HEK293 (cell line): ENCODE measurements at regions not wholly inside any gene's neighbourhood (a gene's known extent, or its start where the extent isn't known, plus 50 kb on each side); places are given as distances from the start of the nearest gene placed in this dataset.

Source experiments
- CTCF ChIA-PET: fragments of 350-600 bp; formaldehyde crosslinking; extraction: SDS; loops from one replicate; lab custom pipeline; 2021; ENCODE audit warnings: antibody characterized with exemption; lab: Yijun Ruan, JAX
- POLR2A ChIA-PET: fragments of 300-600 bp; formaldehyde crosslinking; extraction: SDS; loops from one replicate; lab custom pipeline; 2020; ENCODE audit warnings: antibody characterized with exemption, inconsistent platforms; lab: Yijun Ruan, JAX
- H3K27ac ChIP-seq: fragments of 200-500 bp; sonication (Bioruptor generic); 2 replicates; pipeline ENCODE4 v1.5.1; 2014; ENCODE audit warnings: low read depth, low read length, control low read depth, inconsistent platforms; ENCODE audit errors: extremely low read depth
- H3K36me3 ChIP-seq, 2 experiments: fragments of 200-500 bp in 1 of 2; sonication (Bioruptor generic) in 1 of 2; 1 replicate in 1 of 2; 2 replicates in 1 of 2; pipeline ENCODE4 v1.5.1; 2014 to 2017; ENCODE audit warnings: inconsistent platforms in 2 of 2, low read length in 2 of 2; ENCODE audit not compliant: control insufficient read depth in 2 of 2, insufficient read depth in 1 of 2
- H3K4me1 ChIP-seq: fragments of 200-500 bp; sonication (Bioruptor generic); 2 replicates; pipeline ENCODE4 v1.5.1; 2014; ENCODE audit warnings: mild to moderate bottlenecking, low read length, inconsistent platforms; ENCODE audit not compliant: control insufficient read depth, insufficient read depth
- H3K4me3 ChIP-seq: 2 replicates; pipeline ENCODE4 v1.5.1; 2011; ENCODE audit warnings: low read depth, mild to moderate bottlenecking, control low read depth, low read length, moderate library complexity
- H3K9me3 ChIP-seq: fragments of 200-500 bp; sonication (Bioruptor generic); 2 replicates; pipeline ENCODE4 v1.5.1; 2014; ENCODE audit warnings: low read depth, low read length, inconsistent platforms; ENCODE audit not compliant: control insufficient read depth, insufficient read depth
- BCL6B ChIP-seq: fragments of 450-650 bp; formaldehyde crosslinking; IDR thresholded peaks from 2 replicates; pipeline ENCODE4 v1.5.1; 2017; ENCODE audit warnings: missing biosample characterization, missing genetic modification characterization
- CTCF ChIP-seq: fragments of 450-650 bp; formaldehyde crosslinking; IDR thresholded peaks from 2 replicates; pipeline ENCODE4 v1.5.1; 2016; ENCODE audit warnings: missing biosample characterization, missing genetic modification characterization
- EGR2 ChIP-seq: fragments of 450-650 bp; formaldehyde crosslinking; IDR thresholded peaks from 2 replicates; pipeline ENCODE4 v1.5.1; 2016; ENCODE audit warnings: low read depth, missing biosample characterization, missing genetic modification characterization
- FEZF1 ChIP-seq: fragments of 450-650 bp; formaldehyde crosslinking; IDR thresholded peaks from 2 replicates; pipeline ENCODE4 v1.5.1; 2016; ENCODE audit warnings: missing biosample characterization, missing genetic modification characterization
- HOXC10 ChIP-seq: sonication (generic); formaldehyde crosslinking; IDR thresholded peaks from 2 replicates; pipeline ENCODE4 v1.8.1; 2023; ENCODE audit warnings: mild to moderate bottlenecking, missing genetic modification reagents
- IKZF3 ChIP-seq: fragments of 450-650 bp; IDR thresholded peaks from 2 replicates; pipeline ENCODE4 v1.5.0; 2018; ENCODE audit warnings: missing biosample characterization, mild to moderate bottlenecking, missing genetic modification characterization, moderate library complexity
- MZF1 ChIP-seq: fragments of 450-650 bp; formaldehyde crosslinking; IDR thresholded peaks from 2 replicates; pipeline ENCODE4 v1.5.1; 2017; ENCODE audit warnings: missing biosample characterization, missing genetic modification characterization, borderline replicate concordance
- REST ChIP-seq: fragments of 450-650 bp; formaldehyde crosslinking; IDR thresholded peaks from 2 replicates; pipeline ENCODE4 v1.5.1; 2016; ENCODE audit warnings: missing biosample characterization, missing genetic modification characterization
- SETDB1 ChIP-seq: IDR thresholded peaks from one replicate; pipeline ENCODE4 v1.6.1; 2017; ENCODE audit warnings: mild to moderate bottlenecking, low read length, moderate library complexity, mixed read lengths; ENCODE audit not compliant: insufficient read length
- ZBTB21 ChIP-seq: fragments of 450-650 bp; formaldehyde crosslinking; IDR thresholded peaks from 2 replicates; pipeline ENCODE4 v1.5.1; 2017; ENCODE audit warnings: missing biosample characterization, missing genetic modification characterization
- ZBTB44 ChIP-seq: fragments of 450-650 bp; IDR thresholded peaks from 2 replicates; pipeline ENCODE4 v1.5.1; 2018; ENCODE audit warnings: missing biosample characterization, mild to moderate bottlenecking, missing genetic modification characterization
- ZNF10 ChIP-seq: fragments of 450-650 bp; formaldehyde crosslinking; IDR thresholded peaks from 2 replicates; pipeline ENCODE4 v1.5.1; 2017; ENCODE audit warnings: missing biosample characterization, missing genetic modification characterization
- ZNF133 ChIP-seq: fragments of 450-650 bp; formaldehyde crosslinking; IDR thresholded peaks from 2 replicates; pipeline ENCODE4 v1.5.1; 2016; ENCODE audit warnings: missing biosample characterization, missing genetic modification characterization
- ZNF148 ChIP-seq: fragments of 450-650 bp; formaldehyde crosslinking; IDR thresholded peaks from 2 replicates; pipeline ENCODE4 v1.5.0; 2017; ENCODE audit warnings: missing biosample characterization, missing genetic modification characterization, borderline replicate concordance
- ZNF221 ChIP-seq: fragments of 450-650 bp; formaldehyde crosslinking; IDR thresholded peaks from 2 replicates; pipeline ENCODE4 v1.5.1; 2017; ENCODE audit warnings: missing biosample characterization, missing genetic modification characterization, borderline replicate concordance
- ZNF239 ChIP-seq: fragments of 450-650 bp; formaldehyde crosslinking; IDR thresholded peaks from 2 replicates; pipeline ENCODE4 v1.5.1; 2016; ENCODE audit warnings: missing biosample characterization, missing genetic modification characterization
- ZNF366 ChIP-seq: fragments of 450-650 bp; formaldehyde crosslinking; conservative IDR thresholded peaks from 2 replicates; pipeline ENCODE4 v1.5.1; 2016; ENCODE audit warnings: missing biosample characterization, missing genetic modification characterization
- ZNF37A ChIP-seq: fragments of 450-650 bp; IDR thresholded peaks from 2 replicates; pipeline ENCODE4 v1.5.1; 2018; ENCODE audit warnings: missing biosample characterization, missing genetic modification characterization
- ZNF48 ChIP-seq: fragments of 450-650 bp; formaldehyde crosslinking; IDR thresholded peaks from 2 replicates; pipeline ENCODE4 v1.5.1; 2016; ENCODE audit warnings: missing biosample characterization, missing genetic modification characterization
- ZNF514 ChIP-seq: fragments of 450-650 bp; formaldehyde crosslinking; IDR thresholded peaks from 2 replicates; pipeline ENCODE4 v1.5.1; 2016; ENCODE audit warnings: missing biosample characterization, missing genetic modification characterization
- ZNF548 ChIP-seq: fragments of 450-650 bp; formaldehyde crosslinking; IDR thresholded peaks from 2 replicates; pipeline ENCODE4 v1.5.1; 2016; ENCODE audit warnings: missing biosample characterization, missing genetic modification characterization
- ZNF571 ChIP-seq: fragments of 450-650 bp; formaldehyde crosslinking; IDR thresholded peaks from 2 replicates; pipeline ENCODE4 v1.5.0; 2017; ENCODE audit warnings: missing biosample characterization, missing genetic modification characterization
- ZNF664 ChIP-seq: fragments of 450-650 bp; formaldehyde crosslinking; IDR thresholded peaks from 2 replicates; pipeline ENCODE4 v1.5.1; 2016; ENCODE audit warnings: missing biosample characterization, missing genetic modification characterization
- ZSCAN16 ChIP-seq: fragments of 450-650 bp; formaldehyde crosslinking; IDR thresholded peaks from 2 replicates; pipeline ENCODE4 v1.5.1; 2016; ENCODE audit warnings: missing biosample characterization, missing genetic modification characterization

- TF ChIP-seq ZNF48 (tag by site-specific recombination): no peak
These were observed 70.1 kb upstream of the HCCS start (continued) for GRCh38 chrX:11040996-11041395.

GRCh38 chrX:11050013-11050412 lies 61.1 kb upstream of the HCCS start:
- no peak for TF ChIP-seq CTCF (tag by site-specific recombination)
- no peak for TF ChIP-seq SETDB1
- no peak for TF ChIP-seq IKZF3 (tag by site-specific recombination)
- TF ChIP-seq BCL6B (tag by site-specific recombination): no peak
- TF ChIP-seq ZBTB21 (tag by site-specific recombination): no peak
- TF ChIP-seq ZNF514 (tag by site-specific recombination): no peak
- no peak for TF ChIP-seq ZNF148 (tag by site-specific recombination)
- ChIA-PET CTCF (no interaction called here), POLR2A (no interaction called here)
- Histone ChIP-seq H3K4me1 (no peaks in the 10 kb centered on the region), H3K4me3 (no peak overlapping the region), H3K36me3 (no peaks in the 10 kb centered on the region), H3K27ac (no peak overlapping the region), H3K9me3 (no peaks in the 10 kb centered on the region)

- TF ChIP-seq REST: no peak
- no peak for TF ChIP-seq ZNF221 (tag by site-specific recombination)
- no peak for TF ChIP-seq ZNF37A (tag by site-specific recombination)
- no peak for TF ChIP-seq ZNF10 (tag by site-specific recombination)
- no peak for TF ChIP-seq ZNF133
- no peak for TF ChIP-seq ZNF548 (tag by site-specific recombination)
- TF ChIP-seq ZNF571 (tag by site-specific recombination): no peak
- no peak for TF ChIP-seq ZBTB44
- TF ChIP-seq HOXC10: no peak
- no peak for TF ChIP-seq ZNF366 (tag by site-specific recombination)
- no peak for TF ChIP-seq SETDB1
- TF ChIP-seq ZSCAN16 (tag by site-specific recombination): no peak
- TF ChIP-seq EGR2: no peak
- TF ChIP-seq MZF1: no peak
- no peak for TF ChIP-seq FEZF1 (tag by site-specific recombination)
- TF ChIP-seq ZNF239 (tag by site-specific recombination): no peak
- no peak for TF ChIP-seq ZNF664 (tag by site-specific recombination)
- TF ChIP-seq, all 188 proteins: peak for 0
- CTCF ChIA-PET: interaction anchor here (0.6 kb wide), 3 partner anchors 15 to 1376 kb away, joined by 3 read pairs; no protein-coding TSS in a partner anchor
- no peak overlapping the region for H3K4me3 ChIP-seq
- no peaks in the 10 kb centered on the region for H3K9me3 ChIP-seq
- no peak overlapping the region for H3K27ac ChIP-seq
- no peaks in the 10 kb centered on the region for H3K4me1 ChIP-seq
- POLR2A ChIA-PET: no interaction called here
- H3K36me3 ChIP-seq: no peaks in the 10 kb centered on the region
These were observed 57.8 kb upstream of the HCCS start for GRCh38 chrX:11053351-11053750.
